Pancreas (tissue), 10 donors: ENCODE measurements at regions not wholly inside any gene's neighbourhood (a gene's known extent, or its start where the extent isn't known, plus 50 kb on each side); places are given as distances from the start of the nearest gene placed in this dataset.
A peak's percentile ranks its signal among the peaks of the same experiment; 100 is the strongest.
"Not testable (repeated sequence)": the region's sequence is repeated elsewhere in the genome, so short reads cannot be mapped to it uniquely, and the experiment has no call there.

Experiments
- ATAC-seq, 4 donors: fragments of 200-7000 bp; cut with Tn5 transposase; one replicate each; pipeline versions ENCODE4 v1.8.0 to v1.9.1; 2020; ENCODE audit warnings: mild to moderate bottlenecking in 4 of 4, moderate library complexity in 4 of 4
- DNase-seq, 6 donors: peaks; one replicate each; pipeline ENCODE4 v3.0.0-alpha.2; 2020
- FAIRE-seq: peaks from 2 replicates; lab custom pipeline; 2012; peaks lifted over from hg19 to GRCh38; lab: Jason Lieb, UNC
- H3K27ac ChIP-seq, 4 donors: fragments of 200-600 bp; sonication (generic); 1 replicate in 3 of 4; 2 replicates in 1 of 4; pipeline versions ENCODE4 v1.5.0 to v1.8.0; 2020
- H3K27me3 ChIP-seq, 4 donors: fragments of 200-600 bp; one replicate each; pipeline ENCODE4 v1.8.0; 2021
- H3K36me3 ChIP-seq, 3 donors: fragments of 200-600 bp; sonication (generic) in 1 of 3; one replicate each; pipeline versions ENCODE4 v1.5.0 to v1.8.0; 2020 to 2021
- H3K4me1 ChIP-seq, 3 donors: fragments of 200-600 bp; one replicate each; pipeline ENCODE4 v1.8.0; 2021
- H3K4me3 ChIP-seq, 4 donors: fragments of 200-600 bp; sonication (generic) in 2 of 4; one replicate each; pipeline versions ENCODE4 v1.5.0 to v1.8.0; 2020 to 2021
- H3K9me3 ChIP-seq, 4 donors: fragments of 200-600 bp; one replicate each; pipeline ENCODE4 v1.8.0; 2021
- WGBS, 2 donors: extraction: QIAGEN DNeasy Blood & Tissue Kit; methylation state at CpG; one replicate each; pipeline ENCODE4 v1.1.7; 2013; 5-methylcytosine and 5-hydroxymethylcytosine counted together
- intact Hi-C, 3 donors: fragments of 100-400 bp; cut with DNase I; formaldehyde crosslinking; loops; one replicate each; pipeline versions ENCODE4 v1.11.1 to v1.14.2; 2022
- donor health status: healthy with polysubstance abuse.
- donor health status: DM: no; HTN: no; CAD: no; lungs with moderate emphysema.
- donor health status: DM: no; HTN: no; CAD: no.
- donor health status: control.
- donor health status: control.
- donor health status: Bipolar disorder and iron deficiency.
- donor health status: DM: yes; HTN: yes; CAD: no.
- donor health status: DM: no; HTN: no; CAD: no.
- donor health status: DM: no; HTN: no; CAD: no.
- donor health status: DM: yes; HTN: yes; CAD: no.

DNA sequence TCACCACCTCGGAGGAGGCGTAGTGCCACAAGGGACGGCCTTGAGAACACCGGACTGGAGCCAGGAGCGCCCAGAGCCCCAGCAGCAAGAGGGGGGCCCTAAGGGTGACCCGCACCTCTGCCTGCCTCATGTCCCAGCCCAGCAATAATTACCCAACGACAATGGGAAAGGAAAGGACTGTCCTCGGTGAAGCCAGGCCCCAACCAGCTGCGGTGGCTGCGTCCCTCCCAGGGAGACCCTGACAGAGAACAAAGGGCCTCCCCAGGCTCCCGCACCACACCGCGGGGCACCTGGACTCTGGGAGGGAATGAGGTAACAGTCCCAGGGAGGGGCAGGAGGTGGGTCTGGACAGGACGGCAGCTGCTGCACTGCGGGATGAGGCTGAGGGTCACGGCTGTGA is 493.4 kb downstream of the GOLGA6L6 start:
- peak in 1 of 6 donors; percentile 40 for DNase-seq
- FAIRE-seq, H3K4me1 ChIP-seq, H3K9me3 ChIP-seq, H3K27ac ChIP-seq, ATAC-seq, intact Hi-C loops, H3K36me3 ChIP-seq, H3K4me3 ChIP-seq, H3K27me3 ChIP-seq: not testable (repeated sequence)
- 68 to 89% methylated on average over 9 to 14 of the region's 16 CpGs for WGBS, 2 donors

DNA sequence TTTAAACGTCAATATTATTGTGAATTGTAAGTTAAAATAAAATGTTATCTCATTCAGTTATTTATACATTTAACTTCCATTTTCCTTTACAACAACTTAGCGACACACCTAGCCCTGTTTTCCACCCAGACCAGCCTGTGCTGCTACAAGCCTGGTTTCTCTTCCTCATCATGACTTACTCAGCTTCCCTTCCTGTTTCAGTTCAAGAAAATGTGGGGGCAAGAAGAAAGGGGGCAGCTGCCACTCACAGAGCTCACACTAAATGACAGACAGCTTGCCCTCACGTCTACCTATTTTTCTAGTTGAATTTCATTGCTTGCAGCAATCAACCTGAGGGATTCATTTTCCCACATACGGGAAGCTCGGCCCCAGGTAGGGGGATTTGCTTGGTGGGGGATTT is 496.4 kb downstream of the GOLGA6L6 start:
- not testable (repeated sequence) for FAIRE-seq

DNA sequence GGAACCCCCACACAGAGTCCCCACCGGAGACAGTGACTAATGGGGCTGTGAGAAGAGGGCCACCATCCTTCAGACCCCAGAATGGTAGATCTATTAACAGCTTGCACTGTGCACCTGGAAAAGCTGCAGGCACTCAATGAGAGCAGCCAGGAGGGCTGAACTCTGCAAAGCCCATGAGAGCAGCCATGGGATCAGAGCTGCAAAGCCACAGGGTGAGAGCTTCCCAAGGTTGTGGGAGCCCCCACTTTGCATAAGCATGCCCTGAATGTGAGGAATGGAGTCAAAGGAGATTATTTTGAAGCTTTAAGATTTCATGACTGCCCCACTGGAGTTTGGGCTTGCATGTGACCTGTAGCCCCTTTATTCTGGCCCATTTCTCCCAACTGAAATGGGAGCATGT is 500.9 kb downstream of the GOLGA6L6 start:
- ATAC-seq, H3K9me3 ChIP-seq, H3K27ac ChIP-seq, DNase-seq, H3K27me3 ChIP-seq, H3K36me3 ChIP-seq, H3K4me1 ChIP-seq, FAIRE-seq, intact Hi-C loops, H3K4me3 ChIP-seq: not testable (repeated sequence)
- 19 to 33% methylated on average over 1 of the region's 1 CpG for WGBS, 2 donors

More for the DNA sequence above, 496.4 kb downstream of the GOLGA6L6 start:
- no CpG with 5 or more reads among the region's 5 CpGs for WGBS, 2 donors
- H3K27me3 ChIP-seq, H3K36me3 ChIP-seq, ATAC-seq, H3K27ac ChIP-seq, DNase-seq, H3K4me3 ChIP-seq, H3K4me1 ChIP-seq, H3K9me3 ChIP-seq, intact Hi-C loops: not testable (repeated sequence)

DNA sequence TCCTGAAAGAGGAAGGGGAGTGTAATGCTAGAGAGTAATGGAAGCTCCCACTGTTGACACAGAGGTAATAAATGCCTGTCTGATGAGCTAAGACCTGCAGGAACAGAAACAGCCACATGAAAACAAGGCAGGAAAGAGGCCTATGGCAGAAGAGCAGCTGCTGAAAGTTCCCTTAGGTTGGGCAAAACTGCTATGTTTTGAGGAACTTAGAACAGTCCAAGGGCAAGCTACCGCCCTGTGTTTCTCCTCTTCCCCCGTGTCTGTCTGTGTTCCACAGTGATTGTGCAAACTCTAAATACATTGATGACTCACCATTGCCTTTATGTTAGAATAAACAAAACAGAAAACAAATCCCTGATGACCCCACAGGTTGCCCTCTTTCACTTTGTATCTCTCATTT is 516.6 kb downstream of the GOLGA6L6 start:
- H3K27me3 ChIP-seq, intact Hi-C loops, ATAC-seq: not testable (repeated sequence)

DNA sequence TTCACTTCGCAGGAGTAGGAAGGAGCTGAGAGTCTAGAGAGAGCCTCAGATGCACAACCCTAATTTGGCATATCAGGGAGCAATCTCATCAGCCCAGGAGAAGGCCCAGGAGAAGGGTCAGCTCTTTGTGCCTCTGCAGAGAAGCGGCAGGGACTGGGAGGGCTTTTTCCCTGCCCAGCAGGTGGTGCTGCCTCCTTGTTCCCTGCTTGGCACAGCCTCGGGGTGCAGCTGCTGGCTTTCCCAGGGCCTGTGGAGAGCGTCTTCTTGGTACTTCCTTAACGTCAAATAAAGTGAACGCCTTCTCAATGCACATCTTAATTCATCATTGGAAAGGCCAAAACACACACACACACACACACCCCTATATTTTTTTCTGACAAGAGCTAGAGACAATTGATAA is 519.3 kb downstream of the GOLGA6L6 start:
- FAIRE-seq = not testable (repeated sequence)

More for the DNA sequence above, 516.6 kb downstream of the GOLGA6L6 start:
- not testable (repeated sequence) for H3K9me3 ChIP-seq, H3K27ac ChIP-seq, H3K36me3 ChIP-seq, H3K4me3 ChIP-seq, H3K4me1 ChIP-seq, DNase-seq, FAIRE-seq
- WGBS, 2 donors = no CpG with 5 or more reads among the region's 2 CpGs

DNA sequence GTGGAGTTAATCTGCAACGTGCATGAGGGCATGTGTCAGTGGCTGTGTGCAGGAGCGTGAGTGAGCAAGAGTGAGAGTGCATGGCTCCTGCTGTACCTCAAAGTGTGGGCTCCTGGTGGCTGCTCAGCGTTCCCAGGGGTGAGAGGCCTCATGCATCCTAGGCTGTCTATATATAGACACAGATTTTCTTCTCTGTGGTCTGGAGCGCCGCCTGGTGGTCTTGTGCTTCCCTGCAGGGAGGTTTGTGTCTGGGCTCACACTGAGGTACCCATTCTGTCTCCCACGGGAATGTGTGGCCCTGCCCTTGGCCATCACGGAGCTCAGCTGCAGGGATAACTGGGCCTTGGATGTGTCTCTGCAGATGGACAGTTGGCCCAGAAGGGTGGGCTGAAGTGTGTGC is 520.2 kb downstream of the GOLGA6L6 start:
- peak in 2 of 4 donors; percentile 59 to 62 for ATAC-seq
- H3K4me3 ChIP-seq, DNase-seq, intact Hi-C loops, H3K4me1 ChIP-seq, H3K27ac ChIP-seq, H3K27me3 ChIP-seq, H3K36me3 ChIP-seq, FAIRE-seq, H3K9me3 ChIP-seq: not testable (repeated sequence)
- WGBS, 2 donors = 67 to 100% methylated on average over 1 to 3 of the region's 7 CpGs

More for the DNA sequence above, 519.3 kb downstream of the GOLGA6L6 start:
- H3K27ac ChIP-seq, H3K36me3 ChIP-seq, H3K27me3 ChIP-seq, intact Hi-C loops, H3K9me3 ChIP-seq, H3K4me3 ChIP-seq, H3K4me1 ChIP-seq, DNase-seq: not testable (repeated sequence)
- peak; percentile 56 to 93 (median 85) for ATAC-seq
- 50% methylated on average over 1 of the region's 6 CpGs; no CpG with 5 or more reads in 1 of the 2 donors for WGBS, 2 donors

DNA sequence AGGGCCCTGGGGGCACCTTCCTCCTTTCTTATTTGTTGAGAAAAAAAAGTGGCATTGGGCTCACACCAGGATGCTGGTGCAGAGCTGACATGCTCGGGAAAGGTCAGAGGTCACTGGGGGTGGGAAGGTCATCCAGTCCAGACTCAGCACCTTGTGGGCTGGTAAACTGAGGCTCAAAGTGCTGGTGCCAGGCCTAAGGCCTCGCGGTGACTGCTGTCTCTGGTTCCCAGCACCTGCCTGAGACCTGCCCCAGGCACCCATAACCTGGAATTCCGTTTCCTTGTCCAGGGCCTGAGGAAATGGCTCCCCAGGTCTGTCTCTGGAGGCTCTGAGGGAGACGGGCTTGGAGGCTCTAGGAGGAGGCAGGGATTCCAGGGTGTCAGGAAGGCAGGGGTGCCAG is 521.0 kb downstream of the GOLGA6L6 start:
- ATAC-seq, intact Hi-C loops, H3K36me3 ChIP-seq, H3K27ac ChIP-seq, H3K27me3 ChIP-seq, H3K9me3 ChIP-seq, H3K4me3 ChIP-seq, FAIRE-seq, H3K4me1 ChIP-seq: not testable (repeated sequence)
- WGBS, 2 donors = 67 to 68% methylated on average over 2 to 4 of the region's 5 CpGs
- peak in 1 of 6 donors; percentile 18 for DNase-seq

DNA sequence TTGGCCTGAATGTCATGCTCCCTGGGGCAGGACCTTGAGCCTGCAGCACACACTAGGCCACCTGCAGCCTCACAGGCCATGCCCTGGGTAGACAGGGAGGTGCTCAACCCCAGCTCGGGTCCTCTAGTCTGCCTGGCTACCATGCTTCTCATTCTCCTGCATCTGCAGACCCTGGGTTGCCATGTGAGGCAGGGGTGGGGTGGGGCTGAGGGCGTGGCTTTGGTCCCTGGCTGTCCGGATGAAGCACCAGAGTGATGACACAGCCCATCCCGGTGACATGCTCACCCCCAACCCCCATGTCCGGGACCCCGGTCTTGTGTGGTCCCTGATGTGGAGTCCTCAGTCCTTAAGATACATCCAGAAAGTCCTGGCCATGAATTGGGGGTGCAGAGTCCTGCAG is 521.8 kb downstream of the GOLGA6L6 start:
- ATAC-seq, FAIRE-seq: not testable (repeated sequence)

DNA sequence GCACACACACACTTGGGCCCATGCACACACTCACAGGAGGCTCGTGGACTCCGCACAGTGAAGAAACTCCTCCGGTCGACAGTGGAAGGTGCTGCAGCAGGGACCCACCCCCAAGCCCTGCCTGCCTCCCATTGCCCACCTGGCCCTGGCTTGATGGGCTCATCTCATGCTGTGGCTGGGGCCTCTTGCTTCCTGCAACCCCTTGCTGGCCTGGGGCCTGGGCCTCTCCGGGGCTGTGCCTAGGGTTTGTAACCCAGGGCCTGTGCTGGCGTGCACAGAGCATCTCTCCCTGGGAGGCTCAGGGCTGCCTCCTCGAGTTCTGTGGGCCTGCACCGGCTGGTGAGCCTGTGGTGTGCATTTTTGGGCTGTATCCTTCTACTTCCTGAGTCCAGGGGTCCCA is 524.0 kb downstream of the GOLGA6L6 start:
- H3K27ac ChIP-seq, ATAC-seq, H3K4me1 ChIP-seq, H3K4me3 ChIP-seq, FAIRE-seq, H3K9me3 ChIP-seq, H3K36me3 ChIP-seq, H3K27me3 ChIP-seq, intact Hi-C loops, DNase-seq: not testable (repeated sequence)
- 62 to 96% methylated on average over 4 to 8 of the region's 8 CpGs for WGBS, 2 donors

More for the DNA sequence above, 521.8 kb downstream of the GOLGA6L6 start:
- H3K36me3 ChIP-seq, H3K4me1 ChIP-seq, DNase-seq, H3K27me3 ChIP-seq, intact Hi-C loops, H3K9me3 ChIP-seq, H3K4me3 ChIP-seq, H3K27ac ChIP-seq: not testable (repeated sequence)
- WGBS, 2 donors = 53 to 58% methylated on average over 4 to 6 of the region's 6 CpGs

DNA sequence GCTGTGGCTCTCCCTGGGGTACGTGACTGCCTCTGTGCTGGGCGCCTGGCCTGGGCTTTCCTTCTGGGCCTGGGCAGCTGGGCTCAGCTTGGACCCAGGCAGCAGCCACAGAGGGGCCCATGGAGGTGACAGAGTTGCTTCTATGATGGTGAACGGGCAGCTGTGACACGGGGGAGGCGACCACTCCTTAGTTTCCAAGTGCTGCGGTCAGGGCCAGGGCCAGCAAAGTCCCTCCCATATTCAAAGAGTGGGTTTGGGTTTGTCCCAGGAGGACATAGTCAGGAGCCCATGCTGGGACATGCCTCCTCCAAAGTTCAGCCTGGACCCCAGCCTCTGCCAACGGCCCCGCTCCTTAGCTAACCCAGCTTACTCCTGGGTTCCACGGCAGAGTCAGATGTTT is 524.7 kb downstream of the GOLGA6L6 start:
- H3K27ac ChIP-seq, H3K27me3 ChIP-seq, H3K36me3 ChIP-seq, H3K9me3 ChIP-seq, DNase-seq, H3K4me1 ChIP-seq, H3K4me3 ChIP-seq, intact Hi-C loops, ATAC-seq, FAIRE-seq: not testable (repeated sequence)
- 70 to 87% methylated on average over 7 of the region's 9 CpGs for WGBS, 2 donors

DNA sequence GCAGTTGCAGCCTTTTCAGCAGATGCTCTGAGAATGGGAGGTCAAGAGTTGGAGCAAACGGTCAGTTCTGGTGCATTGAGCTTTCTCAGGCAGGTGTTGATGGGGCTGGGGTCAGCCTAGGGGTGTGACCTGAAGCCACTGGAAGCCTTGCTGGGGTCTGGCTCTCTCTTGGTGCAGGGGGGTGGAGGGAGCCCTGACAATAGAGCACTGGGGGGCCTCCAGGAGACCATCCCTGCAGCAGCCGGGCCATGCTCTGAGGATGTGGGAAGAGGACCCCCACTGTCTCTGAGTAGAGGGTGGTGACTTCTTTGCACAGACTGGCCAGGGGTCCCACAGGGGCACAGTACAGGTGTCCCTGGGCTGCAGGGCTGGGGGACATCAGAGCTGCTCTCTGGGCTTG is 528.8 kb downstream of the GOLGA6L6 start:
- H3K36me3 ChIP-seq, DNase-seq, ATAC-seq, H3K4me3 ChIP-seq, H3K4me1 ChIP-seq, H3K27me3 ChIP-seq, H3K27ac ChIP-seq, FAIRE-seq, intact Hi-C loops, H3K9me3 ChIP-seq: not testable (repeated sequence)
- 43 to 71% methylated on average over 2 of the region's 2 CpGs for WGBS, 2 donors

DNA sequence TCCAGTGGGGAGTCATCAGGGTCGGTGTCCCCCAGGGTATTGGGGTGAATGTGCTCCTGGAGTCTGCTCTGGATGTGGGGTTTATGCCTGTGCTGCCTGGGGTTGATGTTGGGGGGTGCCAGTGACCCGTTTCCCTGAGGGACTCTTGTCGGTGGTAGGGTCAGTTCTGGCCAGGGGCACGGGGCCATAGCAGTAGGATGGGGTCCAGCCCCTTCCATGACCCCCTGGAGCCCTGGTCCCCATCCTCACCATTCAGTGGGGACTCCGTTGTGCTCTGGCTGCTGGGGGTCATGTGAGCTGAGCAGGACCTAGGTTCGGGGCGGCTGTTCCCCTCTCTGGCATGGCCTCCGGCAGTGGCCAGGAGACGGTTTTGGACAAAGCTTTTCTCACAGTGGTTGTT is 530.8 kb downstream of the GOLGA6L6 start:
- H3K9me3 ChIP-seq, ATAC-seq, FAIRE-seq, H3K4me3 ChIP-seq, H3K36me3 ChIP-seq, H3K4me1 ChIP-seq, H3K27ac ChIP-seq, intact Hi-C loops, DNase-seq, H3K27me3 ChIP-seq: not testable (repeated sequence)
- WGBS, 2 donors = 55 to 73% methylated on average over 6 to 7 of the region's 9 CpGs

DNA sequence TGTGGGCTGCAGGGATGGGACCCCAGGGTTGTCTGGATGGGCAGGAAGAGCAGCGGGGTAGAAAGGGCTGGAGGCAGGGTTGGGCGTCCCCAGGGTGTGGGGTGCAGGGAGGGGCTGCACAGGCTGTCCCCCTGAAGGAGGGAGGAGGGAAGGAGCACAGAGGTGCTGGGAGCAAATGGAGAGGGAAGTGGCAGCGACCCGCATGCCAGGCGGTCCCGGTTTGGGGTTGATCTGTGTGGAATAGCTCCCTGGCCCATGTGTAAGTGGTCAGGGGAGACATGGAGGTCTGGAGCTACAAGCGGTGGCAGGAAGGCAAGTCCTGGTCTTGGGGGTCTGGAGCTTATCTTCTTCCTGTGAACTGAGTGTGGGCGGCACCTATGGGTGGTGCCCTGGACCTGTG is 532.0 kb downstream of the GOLGA6L6 start:
- H3K9me3 ChIP-seq, H3K4me3 ChIP-seq, H3K27ac ChIP-seq, intact Hi-C loops, H3K27me3 ChIP-seq, DNase-seq, FAIRE-seq, H3K4me1 ChIP-seq, H3K36me3 ChIP-seq, ATAC-seq: not testable (repeated sequence)
- WGBS, 2 donors = no CpG with 5 or more reads among the region's 8 CpGs
